GM23338 (cell line): ENCODE measurements at regions not wholly inside any gene's neighbourhood (a gene's known extent, or its start where the extent isn't known, plus 50 kb on each side); places are given as distances from the start of the nearest gene placed in this dataset.

Source experiments
- EZH2 ChIP-seq: fragments of 200-600 bp; sonication (generic); IDR thresholded peaks from one replicate; pipeline ENCODE4 v1.8.0; 2017; ENCODE audit warnings: antibody characterized with exemption, mild to moderate bottlenecking, low read depth; ENCODE audit not compliant: unreplicated experiment
- NANOG ChIP-seq: IDR thresholded peaks from 2 replicates; pipeline ENCODE4 v1.6.1; 2016; ENCODE audit warnings: antibody characterized with exemption, borderline replicate concordance
- POLR2AphosphoS5 ChIP-seq: IDR thresholded peaks from 2 replicates; pipeline ENCODE4 v1.6.1; 2016; ENCODE audit warnings: antibody characterized with exemption, low read depth
- STAT1 ChIP-seq: IDR thresholded peaks from one replicate; pipeline ENCODE4 v1.6.1; 2016; ENCODE audit warnings: antibody characterized with exemption; ENCODE audit not compliant: unreplicated experiment
- TF ChIP-seq, protein P1 (sequence below), 2 experiments: fragments of 200-600 bp in 1 of 2; sonication (generic) in 1 of 2; conservative IDR thresholded peaks; 2 replicates each; pipeline versions ENCODE4 v1.5.1 to v1.6.1; 2016 to 2017; ENCODE audit warnings: antibody characterized with exemption in 2 of 2, low read depth in 2 of 2, mild to moderate bottlenecking in 2 of 2, moderate library complexity in 1 of 2

DNA sequence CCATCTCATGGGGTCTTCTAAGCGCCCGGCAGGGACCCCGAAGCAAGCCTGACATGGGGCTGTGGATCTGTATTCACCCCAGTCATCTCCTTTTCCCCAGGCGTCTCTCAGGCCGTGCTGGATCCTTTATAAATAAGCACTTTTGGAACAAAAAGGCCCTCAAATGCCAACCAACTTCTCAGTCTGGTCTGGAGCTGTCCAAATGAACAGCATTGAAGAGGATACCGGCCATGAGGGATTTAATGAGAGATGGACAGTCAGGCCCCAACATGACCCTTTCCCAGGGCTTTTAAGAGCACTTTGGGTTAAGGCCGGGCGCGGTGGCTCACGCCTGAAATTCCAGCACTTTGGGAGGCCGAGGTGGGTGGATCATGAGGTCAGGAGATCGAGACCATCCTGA lies 89.2 kb upstream of the SPATA12 start:
- TF ChIP-seq, protein P1, sequence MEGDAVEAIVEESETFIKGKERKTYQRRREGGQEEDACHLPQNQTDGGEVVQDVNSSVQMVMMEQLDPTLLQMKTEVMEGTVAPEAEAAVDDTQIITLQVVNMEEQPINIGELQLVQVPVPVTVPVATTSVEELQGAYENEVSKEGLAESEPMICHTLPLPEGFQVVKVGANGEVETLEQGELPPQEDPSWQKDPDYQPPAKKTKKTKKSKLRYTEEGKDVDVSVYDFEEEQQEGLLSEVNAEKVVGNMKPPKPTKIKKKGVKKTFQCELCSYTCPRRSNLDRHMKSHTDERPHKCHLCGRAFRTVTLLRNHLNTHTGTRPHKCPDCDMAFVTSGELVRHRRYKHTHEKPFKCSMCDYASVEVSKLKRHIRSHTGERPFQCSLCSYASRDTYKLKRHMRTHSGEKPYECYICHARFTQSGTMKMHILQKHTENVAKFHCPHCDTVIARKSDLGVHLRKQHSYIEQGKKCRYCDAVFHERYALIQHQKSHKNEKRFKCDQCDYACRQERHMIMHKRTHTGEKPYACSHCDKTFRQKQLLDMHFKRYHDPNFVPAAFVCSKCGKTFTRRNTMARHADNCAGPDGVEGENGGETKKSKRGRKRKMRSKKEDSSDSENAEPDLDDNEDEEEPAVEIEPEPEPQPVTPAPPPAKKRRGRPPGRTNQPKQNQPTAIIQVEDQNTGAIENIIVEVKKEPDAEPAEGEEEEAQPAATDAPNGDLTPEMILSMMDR (conservative IDR thresholded peaks at IDR 0.05; ENCODE audit: low read depth in 2 of 2): no peak
- no peak for TF ChIP-seq EZH2
- TF ChIP-seq STAT1: no peak
- no peak for TF ChIP-seq NANOG
- TF ChIP-seq POLR2AphosphoS5: no peak
